ENCODE measurements at regions not wholly inside any gene's neighbourhood (a gene's known extent, or its start where the extent isn't known, plus 50 kb on each side); places are given as distances from the start of the nearest gene placed in this dataset.

DNA sequence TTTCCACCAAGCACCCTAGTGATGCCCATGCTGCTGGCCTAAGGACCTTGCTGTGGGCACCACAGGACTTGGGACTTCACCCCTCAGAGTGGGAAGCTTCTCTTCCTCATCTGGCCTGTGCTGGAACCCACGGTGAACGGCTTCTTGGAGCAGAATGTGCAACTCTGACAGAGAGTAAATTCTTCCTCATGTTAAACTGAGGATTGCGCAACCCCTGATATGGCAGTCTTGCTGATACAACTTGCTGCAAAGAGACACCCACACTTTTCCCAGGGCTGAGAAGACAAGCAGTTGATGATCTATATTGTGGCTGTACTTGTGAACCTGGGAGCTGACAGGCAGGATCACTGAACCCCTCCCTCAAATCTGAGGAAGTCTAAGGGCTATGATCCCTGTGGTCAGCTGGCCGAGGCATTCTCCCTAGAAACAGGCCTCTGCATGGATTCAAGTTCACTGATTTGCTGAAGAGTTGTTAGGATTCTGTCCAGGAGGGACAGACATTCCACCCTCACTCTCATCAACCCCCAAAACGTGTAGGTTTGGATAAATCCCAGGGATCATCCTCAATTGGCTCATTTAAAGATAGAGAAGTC is 307.2 kb downstream of the MTRR start:
- TF ChIP-seq, protein P1, sequence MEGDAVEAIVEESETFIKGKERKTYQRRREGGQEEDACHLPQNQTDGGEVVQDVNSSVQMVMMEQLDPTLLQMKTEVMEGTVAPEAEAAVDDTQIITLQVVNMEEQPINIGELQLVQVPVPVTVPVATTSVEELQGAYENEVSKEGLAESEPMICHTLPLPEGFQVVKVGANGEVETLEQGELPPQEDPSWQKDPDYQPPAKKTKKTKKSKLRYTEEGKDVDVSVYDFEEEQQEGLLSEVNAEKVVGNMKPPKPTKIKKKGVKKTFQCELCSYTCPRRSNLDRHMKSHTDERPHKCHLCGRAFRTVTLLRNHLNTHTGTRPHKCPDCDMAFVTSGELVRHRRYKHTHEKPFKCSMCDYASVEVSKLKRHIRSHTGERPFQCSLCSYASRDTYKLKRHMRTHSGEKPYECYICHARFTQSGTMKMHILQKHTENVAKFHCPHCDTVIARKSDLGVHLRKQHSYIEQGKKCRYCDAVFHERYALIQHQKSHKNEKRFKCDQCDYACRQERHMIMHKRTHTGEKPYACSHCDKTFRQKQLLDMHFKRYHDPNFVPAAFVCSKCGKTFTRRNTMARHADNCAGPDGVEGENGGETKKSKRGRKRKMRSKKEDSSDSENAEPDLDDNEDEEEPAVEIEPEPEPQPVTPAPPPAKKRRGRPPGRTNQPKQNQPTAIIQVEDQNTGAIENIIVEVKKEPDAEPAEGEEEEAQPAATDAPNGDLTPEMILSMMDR (IDR thresholded peaks at IDR 0.05; ENCODE audit: low read length), result no peak
- TF ChIP-seq EZH2 (IDR thresholded peaks at IDR 0.05; ENCODE audit: borderline replicate concordance, low read length), result no peak

All from OCI-LY1 (cell line).